SU-DHL-6 (cell line): ENCODE measurements at regions not wholly inside any gene's neighbourhood (a gene's known extent, or its start where the extent isn't known, plus 50 kb on each side); places are given as distances from the start of the nearest gene placed in this dataset.

Source experiments
- H2AFZ ChIP-seq: fragments of 200-600 bp; sonication (generic); 2 replicates; pipeline ENCODE4 v1.6.1; 2014; ENCODE audit warnings: low read depth, mild to moderate bottlenecking, moderate library complexity, mixed read lengths, antibody characterized with exemption, low read length; ENCODE audit not compliant: severe bottlenecking
- H3F3A ChIP-seq: fragments of 200-600 bp; shearing (Covaris generic); 2 replicates; pipeline ENCODE4 v1.6.0; 2016; ENCODE audit warnings: antibody characterized with exemption, mild to moderate bottlenecking; ENCODE audit not compliant: insufficient read depth
- H3K27ac ChIP-seq: fragments of 200-600 bp; sonication (generic); 2 replicates; pipeline ENCODE4 v1.5.1; 2016; ENCODE audit warnings: low read depth, mild to moderate bottlenecking, low read length, moderate library complexity, mixed read lengths
- H3K27me3 ChIP-seq: fragments of 200-600 bp; sonication (generic), shearing (Covaris generic); 2 replicates; pipeline ENCODE4 v1.6.0; 2014; ENCODE audit warnings: mild to moderate bottlenecking, low read length
- H3K36me3 ChIP-seq: fragments of 200-600 bp; sonication (generic); 2 replicates; pipeline ENCODE4 v1.6.1; 2014; ENCODE audit warnings: mild to moderate bottlenecking, low read length, mixed read lengths
- H3K4me2 ChIP-seq: fragments of 300-600, 200-600 bp; shearing (Covaris generic), sonication (generic); 2 replicates; pipeline ENCODE4 v1.6.0; 2014; ENCODE audit warnings: low read length, low read depth, mild to moderate bottlenecking; ENCODE audit not compliant: poor library complexity, severe bottlenecking
- H3K4me3 ChIP-seq: fragments of 200-600 bp; sonication (generic); 2 replicates; pipeline ENCODE4 v1.5.1; 2014; ENCODE audit warnings: antibody characterized with exemption, low read length, mild to moderate bottlenecking, mixed read lengths; ENCODE audit not compliant: insufficient read depth, poor library complexity, severe bottlenecking
- H3K79me2 ChIP-seq: fragments of 200-600 bp; sonication (generic); 2 replicates; pipeline ENCODE4 v1.6.1; 2014; ENCODE audit warnings: mild to moderate bottlenecking, low read length, moderate library complexity; ENCODE audit not compliant: insufficient read depth
- H3K9ac ChIP-seq: fragments of 200-600 bp; sonication (generic); 2 replicates; pipeline ENCODE4 v1.7.0; 2014; ENCODE audit warnings: mild to moderate bottlenecking, low read length
- H3K9me2 ChIP-seq: fragments of 200-600 bp; sonication (generic); replicated peaks from 2 replicates; pipeline ENCODE4 v1.6.1; 2014; ENCODE audit warnings: low read length; ENCODE audit not compliant: insufficient read depth
- H3K9me3 ChIP-seq: fragments of 200-600 bp; sonication (generic); 2 replicates; pipeline ENCODE4 v1.6.1; 2014; ENCODE audit warnings: low read length, mixed read lengths; ENCODE audit not compliant: insufficient read depth
- H4K20me1 ChIP-seq: fragments of 200-600 bp; sonication (generic); 2 replicates; pipeline ENCODE4 v1.6.1; 2014; ENCODE audit warnings: low read depth, mild to moderate bottlenecking, antibody characterized with exemption, low read length, moderate library complexity, mixed read lengths
- EZH2phosphoT487 ChIP-seq: fragments of 200-600 bp; sonication (generic), shearing (Covaris generic); conservative IDR thresholded peaks from 2 replicates; pipeline ENCODE4 v1.6.1; 2018; ENCODE audit warnings: mild to moderate bottlenecking, antibody characterized with exemption, low read length, moderate library complexity, mixed read lengths
- TF ChIP-seq, protein P1 (sequence below): fragments of 200-600 bp; sonication (generic); IDR thresholded peaks from one replicate; pipeline ENCODE4 v1.5.1; 2017; ENCODE audit warnings: antibody characterized with exemption, mild to moderate bottlenecking, low read length, moderate library complexity; ENCODE audit not compliant: insufficient read depth, poor library complexity, severe bottlenecking

DNA sequence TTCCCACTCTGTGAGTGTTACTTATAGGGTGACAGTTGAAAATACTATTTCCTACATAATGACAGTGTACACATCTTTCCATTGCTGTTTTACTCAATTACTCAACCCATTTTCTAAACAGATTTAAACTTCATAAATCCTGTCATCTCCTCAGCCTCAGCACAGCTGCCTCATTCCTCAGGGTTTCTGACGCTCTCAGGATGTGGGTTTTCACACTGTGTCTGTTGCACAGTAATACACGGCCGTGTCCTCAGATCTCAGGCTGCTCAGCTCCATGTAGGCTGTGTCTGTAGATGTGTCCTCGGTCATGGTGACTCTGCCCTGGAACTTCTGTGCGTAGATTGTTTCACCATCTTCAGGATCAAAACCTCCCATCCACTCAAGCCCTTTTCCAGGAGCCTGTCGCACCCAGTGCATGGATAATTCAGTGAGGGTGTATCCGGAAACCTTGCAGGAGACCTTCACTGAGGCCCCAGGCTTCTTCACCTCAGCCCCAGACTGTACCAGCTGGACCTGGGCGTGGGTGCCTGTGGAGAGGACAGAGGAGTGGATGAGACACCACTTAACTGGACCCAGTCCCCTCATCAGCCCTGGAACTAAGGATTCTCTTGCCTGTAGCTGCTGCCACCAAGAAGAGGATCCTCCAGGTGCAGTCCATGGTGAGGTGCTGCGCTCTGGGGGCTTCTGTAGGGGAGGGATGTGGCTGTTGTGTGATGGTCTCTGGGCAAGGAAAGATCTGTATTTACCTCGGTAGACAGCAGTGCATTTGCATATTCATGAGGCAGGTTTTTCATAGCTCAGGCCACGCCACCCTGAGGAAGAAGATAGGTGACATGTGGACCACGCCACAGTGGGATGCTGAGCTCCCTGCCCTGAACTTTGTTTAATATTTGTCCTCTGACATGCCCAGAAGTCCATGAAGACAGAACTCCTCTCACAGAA lies 750.2 kb downstream of the TMEM121 start:
- H3K27me3 ChIP-seq: no peaks in the 10 kb centered on the region
- no peak overlapping the region for H3K27ac ChIP-seq
- no peaks in the 10 kb centered on the region for H3K9me2 ChIP-seq
- H3K36me3 ChIP-seq: no peaks in the 10 kb centered on the region
- H2AFZ ChIP-seq: no peak overlapping the region
- no peaks in the 10 kb centered on the region for H3K79me2 ChIP-seq
- H3K9ac ChIP-seq: no peak overlapping the region
- no peak overlapping the region for H3K4me2 ChIP-seq
- no peaks in the 10 kb centered on the region for H4K20me1 ChIP-seq
- no peaks in the 10 kb centered on the region for H3F3A ChIP-seq
- H3K4me3 ChIP-seq: no peak overlapping the region
- no peaks in the 10 kb centered on the region for H3K9me3 ChIP-seq
- no peak for TF ChIP-seq EZH2phosphoT487
- TF ChIP-seq, protein P1, sequence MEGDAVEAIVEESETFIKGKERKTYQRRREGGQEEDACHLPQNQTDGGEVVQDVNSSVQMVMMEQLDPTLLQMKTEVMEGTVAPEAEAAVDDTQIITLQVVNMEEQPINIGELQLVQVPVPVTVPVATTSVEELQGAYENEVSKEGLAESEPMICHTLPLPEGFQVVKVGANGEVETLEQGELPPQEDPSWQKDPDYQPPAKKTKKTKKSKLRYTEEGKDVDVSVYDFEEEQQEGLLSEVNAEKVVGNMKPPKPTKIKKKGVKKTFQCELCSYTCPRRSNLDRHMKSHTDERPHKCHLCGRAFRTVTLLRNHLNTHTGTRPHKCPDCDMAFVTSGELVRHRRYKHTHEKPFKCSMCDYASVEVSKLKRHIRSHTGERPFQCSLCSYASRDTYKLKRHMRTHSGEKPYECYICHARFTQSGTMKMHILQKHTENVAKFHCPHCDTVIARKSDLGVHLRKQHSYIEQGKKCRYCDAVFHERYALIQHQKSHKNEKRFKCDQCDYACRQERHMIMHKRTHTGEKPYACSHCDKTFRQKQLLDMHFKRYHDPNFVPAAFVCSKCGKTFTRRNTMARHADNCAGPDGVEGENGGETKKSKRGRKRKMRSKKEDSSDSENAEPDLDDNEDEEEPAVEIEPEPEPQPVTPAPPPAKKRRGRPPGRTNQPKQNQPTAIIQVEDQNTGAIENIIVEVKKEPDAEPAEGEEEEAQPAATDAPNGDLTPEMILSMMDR: no peak

DNA sequence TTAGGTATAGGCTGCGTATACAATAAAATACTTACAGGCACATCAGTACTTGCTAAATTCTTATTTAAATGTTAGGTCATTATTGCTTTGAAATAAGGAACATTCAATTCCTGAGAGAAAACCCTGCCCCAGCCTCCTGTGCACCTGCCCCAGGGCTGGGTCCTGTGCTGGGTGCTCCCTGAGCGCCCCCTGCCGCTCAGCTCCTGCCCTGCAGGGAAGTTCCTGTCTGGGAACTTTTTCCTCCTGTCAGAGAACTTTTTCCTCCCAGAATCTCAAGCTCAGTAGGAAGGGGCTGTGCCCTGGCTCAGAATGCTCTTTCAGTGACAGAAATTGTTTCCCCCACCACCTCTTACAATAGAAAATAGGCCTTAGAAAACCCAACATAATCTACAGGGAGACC lies 751.1 kb downstream of the TMEM121 start:
- H3K9ac ChIP-seq: no peak overlapping the region
- H3K36me3 ChIP-seq: no peaks in the 10 kb centered on the region
- H3F3A ChIP-seq: no peaks in the 10 kb centered on the region
- TF ChIP-seq, protein P1: peak; percentile 96
- no peak for TF ChIP-seq EZH2phosphoT487
- no peak overlapping the region for H3K27ac ChIP-seq
- H3K9me2 ChIP-seq: no peaks in the 10 kb centered on the region
- no peaks in the 10 kb centered on the region for H4K20me1 ChIP-seq
- no peak overlapping the region for H2AFZ ChIP-seq
- H3K27me3 ChIP-seq: no peaks in the 10 kb centered on the region
- no peak overlapping the region for H3K4me3 ChIP-seq
- no peaks in the 10 kb centered on the region for H3K9me3 ChIP-seq
- no peak overlapping the region for H3K4me2 ChIP-seq
- H3K79me2 ChIP-seq: no peaks in the 10 kb centered on the region

DNA sequence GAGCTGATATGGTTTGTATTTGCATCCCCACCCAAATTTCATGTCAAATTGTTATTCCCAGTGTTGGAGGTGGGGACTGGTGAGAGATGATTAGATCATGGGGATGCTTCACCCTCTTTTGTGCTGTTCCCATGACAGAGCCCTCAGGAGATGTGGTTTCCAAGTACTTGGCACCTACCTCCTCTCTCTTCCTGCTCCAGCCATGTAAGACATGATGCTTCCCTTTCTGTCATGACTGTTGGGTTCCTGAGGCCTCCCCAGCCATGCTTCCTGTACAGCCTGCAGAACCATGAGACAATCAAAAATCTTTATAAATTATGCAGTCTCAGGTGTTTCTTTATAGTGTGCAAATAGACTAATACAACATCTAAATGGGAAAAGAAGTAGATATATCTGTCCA lies 754.5 kb downstream of the TMEM121 start:
- no peaks in the 10 kb centered on the region for H3K9me3 ChIP-seq
- H3K4me3 ChIP-seq: no peak overlapping the region
- H3K9me2 ChIP-seq: no peaks in the 10 kb centered on the region
- H2AFZ ChIP-seq: no peak overlapping the region
- H4K20me1 ChIP-seq: no peaks in the 10 kb centered on the region
- no peaks in the 10 kb centered on the region for H3K79me2 ChIP-seq
- no peak overlapping the region for H3K4me2 ChIP-seq
- no peaks in the 10 kb centered on the region for H3F3A ChIP-seq
- H3K36me3 ChIP-seq: no peaks in the 10 kb centered on the region
- no peak overlapping the region for H3K9ac ChIP-seq
- TF ChIP-seq, protein P1: no peak
- no peak for TF ChIP-seq EZH2phosphoT487
- H3K27ac ChIP-seq: no peak overlapping the region
- H3K27me3 ChIP-seq: no peaks in the 10 kb centered on the region
